ENCODE measurements at regions not wholly inside any gene's neighbourhood (a gene's known extent, or its start where the extent isn't known, plus 50 kb on each side); places are given as distances from the start of the nearest gene placed in this dataset.

DNA sequence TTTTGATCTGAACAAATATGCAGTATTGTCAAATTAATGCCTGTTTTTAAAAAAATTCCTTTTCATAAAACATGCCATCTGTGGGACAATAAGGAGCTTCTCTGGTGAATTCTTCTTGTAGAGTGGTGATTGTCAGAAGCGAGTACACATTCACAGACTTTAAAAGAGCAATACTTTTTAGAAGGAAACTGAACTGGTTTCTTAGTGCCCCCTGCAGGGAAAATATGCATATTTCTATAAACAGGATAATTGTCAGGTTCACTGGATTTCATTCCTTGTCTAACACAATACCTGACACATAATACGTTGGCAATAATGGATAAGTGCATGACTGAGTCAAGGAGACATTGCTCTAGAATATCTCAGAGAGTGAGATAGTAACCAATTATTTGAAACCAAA lies 133.7 kb downstream of the KIF4B start (continued):
- TF ChIP-seq MEIS2 (IDR thresholded peaks at IDR 0.05; ENCODE audit: partially characterized antibody) (no peak), ZNF76 (CRISPR knock-in tag; IDR thresholded peaks at IDR 0.05; ENCODE audit: borderline replicate concordance) (no peak)

DNA sequence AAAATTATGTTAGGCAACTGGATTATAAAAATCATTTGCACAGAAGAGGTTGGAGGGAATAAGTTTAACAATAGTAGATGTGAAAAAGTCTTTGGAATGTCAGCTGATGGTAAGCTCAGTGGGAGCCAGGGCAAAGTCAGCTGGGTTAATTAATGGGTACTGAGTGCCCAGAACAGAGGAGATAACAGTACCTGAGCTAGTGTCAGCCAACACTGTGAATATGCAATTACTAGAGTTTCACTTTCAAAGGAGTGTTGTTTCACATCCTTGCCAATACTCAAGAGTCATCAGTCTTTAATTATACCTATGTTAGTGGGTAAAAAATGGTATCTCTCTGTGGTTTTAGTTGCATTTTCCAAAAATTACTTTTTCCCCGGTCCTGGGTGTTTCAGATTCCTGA lies 135.1 kb downstream of the KIF4B start:
- no peaks in the 10 kb centered on the region for H3K79me2 ChIP-seq (ENCODE audit: control insufficient read depth, insufficient read depth, low read length)
- no peaks in the 10 kb centered on the region for H4K20me1 ChIP-seq (replicated peaks; ENCODE audit: control insufficient read depth, insufficient read depth, low read length)
- FAIRE-seq (no peak), ATAC-seq (no peak), DNase-seq (ENCODE audit: extremely low read depth in 1 of 4, low spot score in 3 of 4) (no peak)
- H3K9me3 ChIP-seq (replicated peaks; ENCODE audit: control insufficient read depth, insufficient read depth, low read depth, low read length): no peaks in the 10 kb centered on the region
- H2AFZ ChIP-seq (ENCODE audit: low read depth, low read length): no peak overlapping the region
- no peak overlapping the region for H3K27ac ChIP-seq (ENCODE audit: extremely low read depth, low read depth, low read length)
- no peaks in the 10 kb centered on the region for H3K27me3 ChIP-seq (ENCODE audit: control insufficient read depth in 2 of 2, insufficient read depth in 2 of 2, low read length in 2 of 2)
- H3K36me3 ChIP-seq (ENCODE audit: control insufficient read depth, insufficient read depth, low read length): no peaks in the 10 kb centered on the region
- BruUV-seq (replicated peaks): no TSS peak
- H3K4me2 ChIP-seq (ENCODE audit: insufficient read depth, low read length): no peak overlapping the region
- H3K4me3 ChIP-seq: no peak overlapping the region
- intact Hi-C loops (cut with micrococcal nuclease): no loop called here
- H3K9ac ChIP-seq (ENCODE audit: insufficient read depth in 1 of 2, low read depth in 2 of 2, low read length in 2 of 2): no peak overlapping the region
- H3K9me1 ChIP-seq (ENCODE audit: control insufficient read depth, insufficient read depth, low read length): no peaks in the 10 kb centered on the region
- WGBS (ENCODE audit: insufficient coverage, low coverage, missing lambda C conversion rate): 0% methylated on average over 1 of the region's 1 CpG
- ChIA-PET POLR2A (no interaction called here), CTCF (ENCODE audit: low intra/inter-chr PET ratio) (no interaction called here)
- no peaks in the 10 kb centered on the region for H3K4me1 ChIP-seq (replicated peaks in 1 of 2; ENCODE audit: control insufficient read depth in 2 of 2, insufficient read depth in 2 of 2, low read length in 2 of 2)
- in situ Hi-C loops (cut with MboI): no loop called here
- TF ChIP-seq ZNF561 (CRISPR knock-in tag; conservative IDR thresholded peaks at IDR 0.05) (no peak), CHD4 (IDR thresholded peaks at IDR 0.05; ENCODE audit: insufficient read depth, insufficient replicate concordance, low read depth, low read length, poor library complexity, severe bottlenecking) (no peak), MEF2D (tag; conservative IDR thresholded peaks at IDR 0.05; ENCODE audit: low read depth) (no peak)

DNA sequence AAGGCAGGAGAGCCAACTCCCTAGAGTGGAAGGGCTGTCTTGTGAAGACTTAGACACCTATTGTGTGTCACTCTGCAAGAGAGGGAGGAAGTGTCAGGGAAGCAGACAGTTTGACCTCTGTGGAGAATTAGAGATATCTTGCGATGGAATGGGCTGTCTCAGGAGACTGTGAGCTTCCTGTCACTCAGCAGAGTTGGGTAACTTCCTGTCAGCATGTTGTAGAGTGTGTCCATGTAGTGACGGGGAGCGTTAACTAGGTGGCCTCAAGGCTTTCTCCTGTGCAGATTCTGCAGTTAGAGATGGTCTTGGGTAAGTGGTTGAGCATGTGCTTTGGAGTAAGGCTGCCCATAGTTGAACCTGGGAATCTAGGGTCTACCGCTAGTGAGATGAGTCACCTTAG lies 136.5 kb downstream of the KIF4B start:
- DNase-seq (ENCODE audit: extremely low read depth in 1 of 4, low spot score in 3 of 4): no peak
- ChIA-PET POLR2A (interaction anchor here (0.6 kb wide), 1 partner anchor 18 kb away, joined by 4 read pairs; no protein-coding TSS in a partner anchor), CTCF (ENCODE audit: low intra/inter-chr PET ratio) (no interaction called here)
- no TSS peak for BruUV-seq (replicated peaks)
- H3K9me1 ChIP-seq (ENCODE audit: control insufficient read depth, insufficient read depth, low read length): no peaks in the 10 kb centered on the region
- H3K79me2 ChIP-seq (ENCODE audit: control insufficient read depth, insufficient read depth, low read length): no peaks in the 10 kb centered on the region
- no peaks in the 10 kb centered on the region for H3K9me3 ChIP-seq (replicated peaks; ENCODE audit: control insufficient read depth, insufficient read depth, low read depth, low read length)
- no peak overlapping the region for H3K4me3 ChIP-seq
- no peak overlapping the region for H3K27ac ChIP-seq (ENCODE audit: extremely low read depth, low read depth, low read length)
- no peak overlapping the region for H2AFZ ChIP-seq (ENCODE audit: low read depth, low read length)
- no peak overlapping the region for H3K4me2 ChIP-seq (ENCODE audit: insufficient read depth, low read length)
- in situ Hi-C loops (cut with MboI) (no loop called here), intact Hi-C loops (cut with micrococcal nuclease) (no loop called here)
- H3K4me1 ChIP-seq (replicated peaks in 1 of 2; ENCODE audit: control insufficient read depth in 2 of 2, insufficient read depth in 2 of 2, low read length in 2 of 2): no peaks in the 10 kb centered on the region
- H4K20me1 ChIP-seq (replicated peaks; ENCODE audit: control insufficient read depth, insufficient read depth, low read length): no peaks in the 10 kb centered on the region
- H3K9ac ChIP-seq (ENCODE audit: insufficient read depth in 1 of 2, low read depth in 2 of 2, low read length in 2 of 2): no peak overlapping the region
- ATAC-seq: peak; percentile 40; the same call in 2 of the 3 replicates
- H3K36me3 ChIP-seq (ENCODE audit: control insufficient read depth, insufficient read depth, low read length): no peaks in the 10 kb centered on the region
- no peak for FAIRE-seq
- 0% methylated on average over 3 of the region's 4 CpGs for whole genome bisulfite sequencing (ENCODE audit: insufficient coverage, low coverage, missing lambda C conversion rate)
- H3K27me3 ChIP-seq (ENCODE audit: control insufficient read depth in 2 of 2, insufficient read depth in 2 of 2, low read length in 2 of 2): no peaks in the 10 kb centered on the region
- TF ChIP-seq DACH1 (IDR thresholded peaks at IDR 0.05; ENCODE audit: partially characterized antibody): no peak
- no peak for TF ChIP-seq MECOM (CRISPR knock-in tag; IDR thresholded peaks at IDR 0.05)
- TF ChIP-seq GABPA (tag; conservative IDR thresholded peaks at IDR 0.05; ENCODE audit: low read depth): 0 out of 2 replicates have a peak, but pooled peaks have one; percentile 18
- no peak for TF ChIP-seq PPARD (CRISPR knock-in tag; IDR thresholded peaks at IDR 0.05)
- TF ChIP-seq, protein P1, sequence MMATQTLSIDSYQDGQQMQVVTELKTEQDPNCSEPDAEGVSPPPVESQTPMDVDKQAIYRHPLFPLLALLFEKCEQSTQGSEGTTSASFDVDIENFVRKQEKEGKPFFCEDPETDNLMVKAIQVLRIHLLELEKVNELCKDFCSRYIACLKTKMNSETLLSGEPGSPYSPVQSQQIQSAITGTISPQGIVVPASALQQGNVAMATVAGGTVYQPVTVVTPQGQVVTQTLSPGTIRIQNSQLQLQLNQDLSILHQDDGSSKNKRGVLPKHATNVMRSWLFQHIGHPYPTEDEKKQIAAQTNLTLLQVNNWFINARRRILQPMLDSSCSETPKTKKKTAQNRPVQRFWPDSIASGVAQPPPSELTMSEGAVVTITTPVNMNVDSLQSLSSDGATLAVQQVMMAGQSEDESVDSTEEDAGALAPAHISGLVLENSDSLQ (IDR thresholded peaks at IDR 0.05): peak; percentile 58
- TF ChIP-seq RAD21 (CRISPR knock-in tag; conservative IDR thresholded peaks at IDR 0.05 in 1 of 2, IDR thresholded peaks at IDR 0.05 in 1 of 2): 0 out of 4 replicates have a peak, but pooled peaks of 1 of the 2 experiments have one; percentile 6
- TF ChIP-seq ZNF589 (CRISPR knock-in tag; IDR thresholded peaks at IDR 0.05; ENCODE audit: low read depth): no peak
